ENCODE measurements at regions not wholly inside any gene's neighbourhood (a gene's known extent, or its start where the extent isn't known, plus 50 kb on each side); places are given as distances from the start of the nearest gene placed in this dataset.

DNA sequence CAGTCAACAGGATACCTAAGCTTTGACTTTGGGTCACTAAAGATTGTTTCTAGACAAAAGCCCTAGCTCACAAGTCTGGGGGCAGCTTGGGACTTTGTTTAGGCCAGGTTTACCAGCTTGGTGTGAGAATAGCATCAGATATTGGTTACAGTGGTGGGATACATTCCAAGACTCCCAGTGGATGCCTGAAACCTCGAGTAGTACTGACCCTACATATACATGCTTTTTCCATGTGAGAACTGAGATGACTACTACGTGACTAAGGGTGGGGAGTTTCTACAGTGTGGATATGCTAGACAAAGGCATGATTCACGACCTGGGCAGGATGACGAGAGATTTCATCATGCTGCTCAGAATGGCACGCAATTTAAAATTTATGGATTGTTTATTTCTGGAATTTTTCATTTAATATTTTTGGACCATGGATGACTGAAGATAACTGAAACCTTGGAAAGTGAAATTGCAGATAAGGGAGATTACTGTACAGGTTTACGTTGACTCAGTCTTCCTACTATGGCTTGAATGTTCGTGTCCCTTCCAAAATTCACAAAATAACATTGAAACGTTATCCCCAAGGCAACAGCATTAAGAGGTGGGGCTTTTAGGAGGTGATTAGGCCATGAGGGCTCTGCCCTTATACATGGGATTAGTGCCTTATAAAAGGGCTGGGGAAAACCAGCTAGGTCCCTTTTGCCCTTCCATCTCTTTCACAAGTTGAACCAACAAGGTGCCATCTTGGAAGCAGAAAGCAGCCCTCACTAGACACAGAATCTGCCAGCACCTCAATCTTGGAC lies 50.2 kb upstream of the CTAGE1 start:
- DNase-seq = no peak

DNA sequence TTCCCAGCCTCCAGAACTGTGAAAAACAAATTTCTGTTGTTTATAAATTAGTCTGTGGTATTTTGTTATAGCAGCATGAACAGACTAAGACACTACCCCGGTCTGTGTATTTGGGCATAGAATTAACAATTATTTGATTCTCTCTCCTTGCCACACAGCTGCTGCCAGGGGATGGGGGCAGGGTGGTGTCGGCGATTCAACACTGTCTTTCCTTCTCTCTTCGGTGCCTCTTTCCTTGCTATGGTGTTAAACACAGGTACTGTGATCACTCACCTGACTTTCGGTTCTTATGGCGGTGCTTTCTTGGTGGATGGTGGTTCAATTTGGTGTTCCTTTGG lies 50.8 kb upstream of the CTAGE1 start:
- no peak for DNase-seq

DNA sequence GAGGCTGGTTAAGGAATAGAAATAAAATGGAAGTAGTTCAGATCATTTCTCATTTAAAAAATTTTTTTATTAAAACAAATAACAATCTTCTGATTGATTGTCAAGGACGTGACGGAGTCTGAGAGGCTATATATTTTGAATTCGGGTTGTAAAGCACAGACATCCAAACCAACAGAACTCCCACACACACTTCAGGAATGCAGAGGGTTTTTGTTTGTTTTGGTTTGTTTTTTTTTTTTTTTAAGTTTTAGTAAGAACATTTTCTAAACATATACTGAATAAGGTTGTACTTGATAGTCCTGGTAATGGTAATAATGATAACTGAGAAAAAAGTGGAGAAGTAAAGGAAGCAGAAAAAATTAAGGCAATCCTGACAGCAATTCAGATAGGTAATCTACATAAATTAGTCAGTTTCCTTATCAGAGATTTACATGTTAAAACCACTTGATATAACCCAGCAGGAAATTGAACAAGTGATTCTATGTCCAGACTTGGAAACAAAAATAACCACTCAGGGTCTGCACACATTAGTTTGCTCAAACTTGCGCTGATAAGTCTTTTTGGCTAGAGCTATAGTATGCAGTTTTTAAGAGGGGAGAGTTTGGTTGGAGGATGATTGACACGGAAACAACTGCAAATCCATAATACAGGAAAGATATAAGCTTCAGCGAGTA lies 51.5 kb upstream of the CTAGE1 start:
- no peak for DNase-seq

DNA sequence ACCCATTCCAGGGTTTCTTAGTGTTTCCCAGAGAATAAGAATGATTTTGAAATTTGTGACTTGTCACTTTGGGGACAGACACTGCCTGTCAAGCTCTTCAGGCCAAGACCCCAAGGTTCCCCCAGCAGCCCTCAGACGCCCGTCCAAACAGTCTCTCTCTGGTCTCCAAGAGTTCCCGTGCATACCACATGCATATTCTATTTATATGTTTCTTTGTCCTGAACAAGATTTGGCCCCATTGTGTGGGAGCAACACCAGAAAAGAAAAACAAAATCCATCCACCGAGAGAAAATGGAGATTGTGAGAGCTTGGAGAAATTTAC lies 52.2 kb upstream of the CTAGE1 start:
- DNase-seq = no peak

DNA sequence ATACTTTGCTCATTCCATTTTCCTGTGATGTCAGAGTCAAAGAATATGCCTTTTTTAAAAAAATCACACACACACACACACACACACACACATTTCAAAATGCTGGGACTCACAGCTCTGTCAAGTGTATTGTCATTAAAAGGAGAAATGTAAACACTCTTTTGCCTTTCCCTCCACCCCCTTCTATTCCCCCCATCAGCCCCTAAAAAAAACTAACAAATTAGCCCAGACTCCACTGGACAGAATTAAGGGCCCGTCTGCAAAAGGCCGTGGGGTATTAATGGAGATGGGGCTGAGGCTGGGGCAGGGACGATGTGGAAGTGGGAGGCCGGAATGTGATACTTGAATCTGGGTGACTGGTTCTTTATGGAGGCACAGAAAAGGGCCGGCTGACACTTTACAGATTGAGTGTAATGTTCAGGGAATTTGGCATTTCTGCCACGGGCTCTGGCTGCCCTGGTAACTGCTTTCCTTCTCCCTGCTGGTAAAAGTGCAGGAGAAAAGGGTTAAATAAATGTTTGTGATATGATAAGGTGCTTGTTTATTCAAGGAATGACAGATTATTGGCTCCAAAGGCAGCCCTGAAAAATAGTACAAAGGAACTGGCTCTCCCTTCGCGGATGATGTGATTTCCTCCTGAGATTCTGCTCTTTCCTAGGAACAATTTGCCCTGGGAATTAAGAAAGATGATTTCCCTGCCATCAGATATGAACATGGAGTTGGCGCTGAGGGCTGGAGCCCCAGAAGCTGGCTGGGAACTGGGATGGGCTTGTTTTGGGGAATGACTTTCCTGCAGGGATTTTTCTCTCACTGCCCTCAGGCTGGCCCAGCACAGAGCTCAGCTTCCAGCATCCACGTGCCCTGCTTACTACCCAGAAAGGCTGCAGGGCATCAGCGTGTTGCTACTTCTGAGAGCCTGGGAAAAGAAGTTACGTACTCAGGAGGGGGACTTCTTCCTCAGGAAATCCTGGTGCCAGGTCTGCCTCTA lies 52.8 kb upstream of the CTAGE1 start:
- no peak for DNase-seq

DNA sequence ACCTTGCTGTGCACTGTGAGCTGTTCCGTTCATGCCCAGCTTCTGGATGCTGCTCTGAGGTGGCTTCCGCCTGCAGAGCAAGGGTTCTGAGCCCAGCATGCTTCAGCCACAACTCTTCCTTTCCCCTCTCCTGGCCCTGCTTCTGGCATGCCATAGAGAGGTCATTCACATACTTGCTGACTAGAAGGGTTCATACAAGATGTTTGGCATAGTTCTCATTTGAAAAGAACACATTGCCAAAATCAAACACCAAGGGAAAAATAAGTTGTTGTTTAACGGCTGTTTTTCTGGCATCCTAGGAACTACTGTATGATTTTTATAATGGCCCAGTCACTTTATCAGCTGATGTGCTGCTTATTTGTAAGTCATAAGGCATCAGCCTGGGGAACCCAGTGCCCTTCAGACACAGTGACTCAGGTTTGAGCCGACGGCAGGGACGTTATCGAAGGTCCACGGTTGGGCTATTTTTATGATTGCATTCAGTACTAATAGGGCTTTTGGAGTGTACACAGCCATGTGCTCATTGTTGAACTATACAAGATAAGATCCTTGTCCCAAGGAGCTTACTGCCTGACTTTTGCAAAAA lies 53.9 kb upstream of the CTAGE1 start:
- DNase-seq = no peak

DNA sequence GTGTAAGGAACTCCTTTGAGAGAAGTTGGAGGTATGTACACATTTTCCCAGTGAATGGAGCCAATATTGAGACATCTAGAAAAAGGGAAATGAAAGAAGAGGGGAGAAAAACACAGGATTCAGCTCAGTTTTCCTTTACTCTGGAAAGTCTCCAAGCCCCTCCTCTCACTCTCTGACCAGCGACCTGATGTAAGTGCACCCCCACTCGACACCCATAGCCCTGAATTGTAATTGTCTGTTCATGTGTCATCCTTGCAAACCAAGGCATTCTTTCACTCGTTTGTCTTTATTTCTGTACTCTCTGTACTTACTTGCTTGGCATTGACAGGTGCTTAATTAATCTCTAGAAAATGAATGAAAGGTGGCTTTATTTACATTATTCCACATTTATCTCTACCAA lies 55.7 kb upstream of the CTAGE1 start:
- no peak for DNase-seq

DNA sequence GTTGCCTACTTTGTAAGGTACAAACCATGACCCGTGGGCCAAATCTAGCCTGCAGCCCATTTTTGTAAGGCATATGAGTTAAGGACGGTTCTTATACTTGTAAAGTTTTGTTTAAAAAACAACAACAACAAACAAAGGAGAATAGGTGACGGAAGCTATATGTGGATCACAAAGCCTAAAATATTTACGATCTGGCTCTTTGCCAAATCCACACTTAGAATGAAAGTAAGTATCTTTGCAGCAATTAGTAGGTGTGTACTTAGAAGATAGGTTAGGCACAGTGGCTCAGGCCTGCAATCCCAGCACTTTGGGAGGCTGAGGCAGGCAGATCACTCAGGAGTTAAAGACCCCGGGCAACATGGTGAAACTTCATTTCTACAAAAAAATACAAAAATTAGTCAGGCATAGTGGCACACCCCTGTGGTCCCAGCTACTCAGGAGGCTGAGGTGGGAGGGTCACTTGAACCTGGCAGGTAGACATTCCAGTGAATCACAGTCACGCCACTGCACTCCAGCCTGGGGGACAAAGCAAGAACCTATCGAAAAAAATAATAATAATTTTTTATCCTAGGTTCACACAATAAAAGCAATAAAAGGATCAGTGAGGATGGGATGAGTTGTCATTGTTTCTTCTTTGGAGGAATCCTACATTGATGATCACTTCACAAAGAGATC lies 57.8 kb upstream of the CTAGE1 start:
- DNase-seq = no peak

DNA sequence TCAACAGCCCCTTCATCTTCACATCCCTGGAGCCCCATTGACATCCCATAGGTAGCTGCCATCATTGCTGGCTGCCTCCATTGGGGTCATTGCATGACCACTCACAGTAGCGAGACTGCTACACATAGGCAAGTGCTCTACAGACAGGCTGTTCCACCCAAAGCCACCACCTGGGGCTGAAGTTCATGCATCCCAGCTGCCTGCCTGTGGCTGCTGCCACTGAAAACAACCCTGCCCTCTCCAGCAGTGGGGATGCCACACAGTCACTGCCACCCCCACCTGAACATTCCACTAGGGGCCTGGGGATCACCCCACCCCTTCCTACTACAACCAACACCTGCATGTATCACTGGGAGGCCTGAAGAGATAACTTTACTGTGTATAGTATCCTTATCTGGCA lies 59.5 kb upstream of the CTAGE1 start:
- DNase-seq = no peak

DNA sequence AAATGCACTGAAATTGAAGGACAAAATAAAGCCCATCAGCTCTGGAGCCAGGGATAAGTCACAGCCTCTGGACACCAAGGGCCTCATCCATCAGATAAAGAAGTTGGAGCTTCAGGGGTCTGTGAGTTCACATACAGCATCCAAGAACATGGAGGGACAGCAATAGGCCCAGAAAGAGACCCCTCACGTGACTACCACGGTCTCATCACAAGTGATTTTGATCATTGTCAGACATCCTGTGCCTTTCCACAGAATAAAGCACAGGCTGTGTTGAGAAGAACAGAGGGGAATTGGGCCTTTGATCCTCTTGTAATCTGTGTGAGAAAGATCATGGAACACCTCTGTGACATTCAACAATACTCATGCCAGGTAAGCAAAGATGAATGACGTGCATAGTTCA lies 65.2 kb upstream of the CTAGE1 start:
- no peak for DNase-seq

DNA sequence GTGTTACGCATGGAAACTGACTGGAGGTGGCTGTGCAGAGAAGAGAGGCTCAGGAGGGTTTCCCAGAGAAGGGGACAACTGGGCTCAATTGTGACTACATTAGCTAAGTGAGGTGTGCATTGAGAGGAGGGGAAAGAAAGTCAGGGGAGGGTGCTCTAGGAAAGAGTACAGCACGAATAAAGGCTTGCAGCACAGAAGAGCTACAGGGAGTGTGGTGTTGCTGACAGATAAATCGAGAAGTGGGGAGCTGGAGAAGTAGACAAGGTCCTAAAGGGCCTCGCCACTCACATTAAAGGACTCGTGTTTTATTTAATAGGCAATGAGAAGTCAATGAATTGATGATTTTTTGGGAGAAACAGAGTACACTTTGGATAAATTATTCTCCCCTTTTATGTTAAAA lies 65.7 kb upstream of the CTAGE1 start:
- DNase-seq = no peak

DNA sequence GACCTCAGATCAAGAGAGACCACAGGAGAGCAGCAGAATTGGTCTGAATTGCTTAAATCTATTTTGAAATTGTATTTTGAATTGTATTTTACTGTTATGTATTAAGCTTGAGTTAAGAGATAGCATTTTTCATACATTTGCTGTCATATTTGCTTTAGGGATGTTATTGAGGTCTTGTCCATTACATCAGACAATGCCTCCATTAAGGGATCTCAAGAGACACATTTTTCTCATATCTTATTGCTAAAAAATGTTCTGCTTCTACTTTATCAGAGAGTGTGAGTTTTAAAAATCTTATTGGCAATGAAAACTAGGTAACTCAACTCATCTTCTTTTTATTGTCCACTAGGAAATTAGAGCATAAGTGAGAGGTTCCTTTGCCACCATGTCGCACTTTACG lies 66.8 kb upstream of the CTAGE1 start:
- DNase-seq = no peak

DNA sequence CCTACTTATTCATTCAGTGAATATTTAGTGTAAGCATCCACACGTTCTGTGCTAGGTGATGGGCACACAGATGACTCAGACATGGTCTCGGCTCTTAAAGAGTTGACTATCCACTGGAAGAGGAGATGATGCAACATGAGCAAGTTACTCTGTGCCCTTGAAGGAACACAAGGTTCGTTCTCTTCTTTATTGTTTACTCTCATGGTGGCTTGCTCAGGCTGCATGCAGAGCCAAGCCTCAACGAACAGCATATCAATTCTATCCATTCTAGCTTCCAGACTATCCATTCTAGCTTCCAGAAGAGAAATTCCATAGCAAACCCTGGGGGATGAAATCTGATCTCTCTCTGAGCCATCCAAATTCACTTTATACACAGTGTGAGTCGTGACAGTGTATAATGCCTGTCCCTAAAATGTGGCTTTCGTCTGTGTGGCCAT lies 68.1 kb upstream of the CTAGE1 start:
- no peak for DNase-seq

DNA sequence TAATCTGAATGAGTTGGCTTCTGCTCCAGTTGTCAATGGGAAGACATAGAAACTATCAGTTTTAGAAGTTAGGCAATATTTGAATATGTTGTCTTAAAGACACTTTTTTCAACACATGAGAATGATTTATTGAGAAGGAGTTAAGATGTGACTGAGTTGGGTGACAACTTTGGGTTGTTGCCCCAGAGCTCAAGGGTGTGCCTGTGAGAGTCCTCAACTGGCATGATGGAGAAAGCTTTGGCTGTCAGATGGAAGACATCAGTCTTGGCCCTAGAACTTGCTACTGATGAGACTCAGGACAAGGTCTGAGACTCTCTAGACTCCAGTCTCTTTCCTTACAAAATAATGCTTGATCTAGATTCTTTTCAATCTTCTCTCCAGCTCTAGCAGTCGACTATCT lies 69.0 kb upstream of the CTAGE1 start:
- DNase-seq = no peak

DNA sequence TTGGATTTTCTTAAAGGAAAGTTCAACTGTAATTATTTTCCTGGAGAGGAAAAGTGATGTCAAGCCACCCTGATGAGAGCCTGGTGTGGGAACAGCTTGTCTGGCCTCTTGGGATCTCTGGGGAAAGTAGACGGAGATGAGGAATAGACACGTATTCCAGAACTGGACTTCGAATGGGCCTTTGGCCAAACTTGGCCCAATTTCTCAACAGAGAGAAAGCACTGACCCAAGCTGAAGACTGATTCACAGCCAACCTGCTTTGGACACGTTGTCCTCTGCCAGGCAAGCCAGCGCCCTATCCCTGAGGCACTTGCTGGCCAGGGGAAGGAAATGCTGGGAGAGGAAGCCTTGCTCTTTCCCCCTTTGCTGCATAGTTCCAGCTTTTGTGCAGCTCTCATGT lies 70.8 kb upstream of the CTAGE1 start:
- no peak for DNase-seq

DNA sequence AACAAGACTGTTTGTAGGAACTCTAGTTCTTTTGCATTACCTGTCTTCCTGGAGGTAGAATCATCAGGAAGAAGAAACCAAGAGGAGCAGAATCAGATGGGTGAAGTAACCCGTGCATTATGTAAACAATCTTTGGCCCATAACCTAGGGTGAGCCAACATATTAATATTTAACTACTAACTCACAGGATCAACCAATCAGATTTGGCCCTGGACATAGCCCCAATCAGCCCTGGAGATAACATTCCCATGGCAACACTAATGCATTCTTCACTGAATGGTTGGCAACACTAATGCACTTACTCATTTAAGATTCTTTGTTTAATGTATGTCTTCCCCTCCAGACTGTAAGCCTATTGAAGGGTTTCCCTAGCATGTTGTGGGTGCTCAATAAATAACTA lies 72.0 kb upstream of the CTAGE1 start:
- no peak for DNase-seq

DNA sequence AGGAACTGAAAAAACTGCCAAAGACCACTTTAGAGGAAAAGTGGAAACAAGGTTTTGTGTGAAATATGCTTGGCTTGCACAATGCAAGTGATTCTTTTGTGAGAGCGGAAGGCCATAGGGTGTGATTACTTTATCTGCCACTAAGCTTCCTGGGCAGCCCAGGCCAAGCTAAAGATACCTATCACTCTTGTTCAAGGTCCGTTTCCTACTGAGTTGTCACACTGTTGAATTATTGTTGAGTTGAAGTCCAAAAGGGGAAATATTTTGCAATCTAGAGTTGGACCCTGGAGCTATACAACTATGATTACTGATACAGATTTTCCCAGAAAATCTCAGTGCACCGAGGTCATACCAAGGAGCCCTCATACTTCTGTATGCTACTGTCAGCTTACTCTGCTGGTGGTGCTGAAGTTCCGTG lies 72.7 kb upstream of the CTAGE1 start:
- DNase-seq = no peak

DNA sequence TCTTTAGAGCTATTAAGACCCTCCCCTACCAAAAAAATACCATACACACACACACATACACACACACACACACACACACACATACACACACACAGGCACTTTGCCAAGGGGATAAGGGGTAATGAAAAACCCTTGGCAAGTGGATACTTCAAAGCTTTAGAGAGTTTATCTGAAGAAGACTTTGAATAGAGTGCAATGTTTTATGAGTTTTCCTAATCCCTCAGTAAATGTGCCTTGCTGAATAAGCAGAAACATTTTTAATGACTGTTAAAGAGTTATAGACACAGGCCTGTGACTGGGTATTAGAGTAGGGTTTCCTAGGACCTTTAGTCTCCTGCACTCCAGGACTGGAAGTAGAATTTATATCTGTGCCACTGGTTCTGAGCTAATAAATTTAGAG lies 75.5 kb upstream of the CTAGE1 start:
- no peak for DNase-seq

DNA sequence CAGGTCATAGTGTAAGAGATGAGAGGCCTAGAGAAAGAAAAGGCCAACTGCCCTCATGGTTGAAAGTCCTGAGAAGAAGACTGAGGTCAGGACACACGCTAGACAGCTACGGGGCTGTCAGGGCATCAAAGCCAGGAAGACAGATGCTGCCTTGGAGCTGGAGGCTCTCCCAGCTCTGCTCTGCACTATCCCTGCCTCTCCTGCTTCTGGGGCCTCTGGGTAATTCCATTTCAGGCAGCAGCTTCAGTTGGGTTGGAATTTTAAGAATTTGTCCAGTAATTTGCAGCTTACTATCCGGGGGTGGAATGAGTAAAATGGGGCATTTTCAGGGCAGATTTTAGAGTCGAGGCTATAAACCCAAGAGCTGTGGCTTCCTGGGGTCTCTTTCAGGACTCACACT lies 76.2 kb upstream of the CTAGE1 start:
- no peak for DNase-seq

DNA sequence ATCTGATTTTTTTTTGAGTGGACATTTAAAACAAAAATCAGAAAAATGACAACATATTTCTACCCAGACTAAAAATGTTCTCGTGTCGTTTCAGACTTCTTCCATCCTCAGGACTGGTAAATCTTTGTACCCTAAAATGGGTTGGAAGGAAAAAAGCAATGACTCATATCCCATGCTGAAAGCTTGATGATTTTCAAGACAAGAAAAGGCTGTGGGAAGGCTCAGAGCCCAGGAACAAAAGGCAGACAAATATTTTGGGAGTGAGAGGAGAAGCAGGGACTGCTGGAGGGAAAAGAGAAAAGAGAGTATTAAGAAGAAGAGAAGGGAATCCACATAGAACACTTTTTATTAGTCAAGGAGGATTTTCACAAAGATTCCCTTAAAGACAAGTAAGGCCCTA lies 77.1 kb upstream of the CTAGE1 start:
- DNase-seq = no peak

DNA sequence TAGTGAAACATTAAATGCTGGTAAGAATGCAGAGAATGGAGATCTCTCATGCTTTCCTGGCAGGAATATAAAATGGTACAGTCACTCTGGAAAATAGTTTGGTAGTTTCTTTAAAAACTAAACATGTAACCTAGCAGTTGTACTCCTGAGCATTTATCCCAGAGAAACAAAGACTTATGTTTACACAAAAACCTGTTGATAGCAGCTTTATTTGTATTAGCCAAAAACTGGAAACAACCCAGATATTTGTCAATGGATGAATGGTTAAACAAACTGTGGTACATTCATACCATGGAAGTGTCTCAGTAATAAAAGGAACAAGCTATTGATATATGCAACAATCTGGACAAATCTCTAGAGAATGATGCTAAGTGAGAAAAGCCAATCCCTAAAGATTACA lies 81.7 kb upstream of the CTAGE1 start:
- DNase-seq = no peak
